Activated CD8-positive, alpha-beta memory T cell treated with anti-CD3 and anti-CD28 coated beads for 24 hours (primary cell): ENCODE measurements at regions not wholly inside any gene's neighbourhood (a gene's known extent, or its start where the extent isn't known, plus 50 kb on each side); places are given as distances from the start of the nearest gene placed in this dataset.

ENCODE experiments used
- DNase-seq: peaks from one replicate; pipeline ENCODE4 v3.0.0-alpha.2; 2020

DNA sequence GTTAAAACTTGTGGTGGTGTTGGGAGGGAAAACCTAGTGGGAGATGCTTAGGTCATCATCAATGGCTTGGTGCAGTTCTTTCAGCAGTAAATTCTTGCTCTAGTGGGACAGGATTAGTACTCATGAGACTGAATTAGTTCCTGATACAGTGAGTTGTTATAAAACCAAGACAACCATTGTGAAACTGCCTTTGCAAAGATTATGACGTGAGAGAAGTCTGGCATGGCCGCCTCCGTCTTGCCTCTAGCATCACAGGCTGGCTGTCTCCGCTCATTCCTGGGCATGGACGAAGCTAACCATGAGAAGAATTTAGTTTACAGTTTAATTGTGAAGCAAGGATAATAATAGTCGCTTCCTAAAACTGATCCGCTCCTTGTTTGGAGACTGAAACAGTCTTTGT is 186.4 kb downstream of the KIF20B start:
- no peak for DNase-seq

DNA sequence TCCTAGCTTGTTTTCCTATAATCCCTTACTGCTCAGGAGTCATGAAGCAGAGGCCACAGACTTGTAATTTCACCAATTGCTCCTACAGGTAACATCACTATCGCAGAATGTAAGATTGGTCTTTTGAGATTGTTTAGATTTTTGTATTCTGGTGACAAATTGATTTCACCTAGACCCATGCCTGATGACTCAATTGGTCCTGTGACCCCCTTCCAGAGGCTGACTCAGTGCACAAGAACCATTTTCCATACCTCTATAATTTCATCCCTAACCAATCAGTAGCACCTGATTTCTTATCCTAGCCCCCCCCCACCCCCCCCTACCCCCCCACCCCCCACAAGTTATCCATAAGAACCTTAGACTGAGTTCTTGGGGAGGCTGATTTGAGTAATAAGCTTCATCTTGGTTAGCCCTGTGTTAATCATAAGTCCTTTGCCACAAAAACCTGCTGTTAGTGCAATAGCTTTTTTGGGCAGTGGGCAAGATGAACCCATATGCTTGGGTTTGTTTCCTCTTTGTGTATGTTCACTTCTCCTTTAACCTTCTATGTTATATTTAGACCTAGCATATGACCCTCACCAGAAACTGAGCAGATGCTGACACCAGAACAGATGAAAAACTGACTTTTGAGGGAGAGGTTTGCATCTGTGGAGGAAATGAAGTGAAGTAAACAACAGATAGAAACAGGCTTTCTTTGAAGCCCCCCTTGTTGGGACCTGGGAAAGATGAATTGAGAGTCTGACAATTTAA is 187.1 kb downstream of the KIF20B start:
- no peak for DNase-seq

- no peak for DNase-seq
Measured at GRCh38 chr10:89889606-89890005, 188.2 kb downstream of the KIF20B start.

DNA sequence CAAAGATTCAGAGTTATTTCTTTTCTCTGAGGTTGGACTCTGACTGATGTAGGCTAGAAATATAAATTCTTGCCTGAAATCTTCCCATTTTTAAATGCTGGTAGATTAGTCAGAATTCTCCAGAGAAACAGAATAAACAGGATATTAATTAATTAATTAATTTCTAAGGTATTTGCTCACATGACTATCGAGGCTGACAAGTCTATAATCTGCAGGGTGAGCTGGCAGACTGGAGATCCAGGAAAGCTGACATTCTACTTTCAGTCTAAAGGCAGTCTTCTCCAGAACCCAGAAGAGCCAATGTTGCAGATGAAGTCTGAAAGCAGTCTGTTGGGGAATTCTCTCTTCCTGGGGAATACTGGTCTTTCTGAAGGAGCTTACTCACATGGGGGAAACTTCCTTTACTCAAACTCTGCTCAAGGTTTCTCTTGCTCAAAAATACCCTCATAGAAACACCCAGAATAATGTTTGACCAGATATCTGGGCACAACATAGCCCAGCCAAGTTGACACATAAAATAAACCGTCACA is 189.7 kb downstream of the KIF20B start:
- DNase-seq: no peak

DNA sequence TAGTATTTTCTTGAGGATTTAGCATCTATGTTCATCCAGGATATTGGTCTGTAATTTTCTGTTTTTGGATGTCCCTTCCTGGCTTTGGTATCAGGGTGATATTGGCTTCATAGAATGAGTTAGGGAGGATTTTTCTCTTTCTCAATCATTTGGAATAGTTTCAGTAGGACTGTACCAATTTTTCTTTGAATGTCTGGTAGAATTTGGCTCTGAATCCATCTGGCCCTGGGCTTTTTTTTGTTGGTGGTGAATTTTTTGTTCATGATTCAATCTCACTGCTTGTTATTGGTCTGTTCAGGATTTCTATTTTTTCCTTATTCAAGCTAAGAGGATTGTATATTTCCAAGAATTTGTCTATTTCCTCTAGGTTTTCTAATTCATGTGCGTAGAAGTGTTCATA is 192.7 kb downstream of the KIF20B start:
- DNase-seq: no peak

- no peak for DNase-seq
Measured at GRCh38 chr10:89900554-89900953, 199.2 kb downstream of the KIF20B start.

GRCh38 chr10:89901895-89902294 is 200.5 kb downstream of the KIF20B start:
- DNase-seq: no peak

GRCh38 chr10:89904755-89905154 is 203.4 kb downstream of the KIF20B start:
- DNase-seq: no peak

GRCh38 chr10:89909752-89910151 is 208.4 kb downstream of the KIF20B start:
- no peak for DNase-seq

DNA sequence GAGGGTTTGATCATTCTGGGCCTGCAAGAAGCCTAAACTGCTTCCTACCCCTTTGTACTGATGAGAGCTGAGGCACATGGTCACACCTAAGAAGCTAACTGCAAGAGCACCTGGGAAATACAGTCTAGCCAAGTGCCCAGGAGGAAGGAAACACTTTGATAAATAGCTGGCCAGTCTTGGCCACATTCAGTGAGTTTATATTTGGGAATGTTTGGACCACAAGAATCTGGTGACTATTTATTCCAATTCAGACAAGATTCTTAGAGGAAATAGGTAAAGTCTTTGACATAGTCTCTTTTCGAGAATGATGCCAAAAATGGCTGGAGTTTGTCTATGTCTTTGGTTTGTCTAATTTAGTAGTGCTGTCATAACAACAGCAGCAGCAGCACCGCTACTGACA is 213.6 kb downstream of the KIF20B start:
- no peak for DNase-seq

DNA sequence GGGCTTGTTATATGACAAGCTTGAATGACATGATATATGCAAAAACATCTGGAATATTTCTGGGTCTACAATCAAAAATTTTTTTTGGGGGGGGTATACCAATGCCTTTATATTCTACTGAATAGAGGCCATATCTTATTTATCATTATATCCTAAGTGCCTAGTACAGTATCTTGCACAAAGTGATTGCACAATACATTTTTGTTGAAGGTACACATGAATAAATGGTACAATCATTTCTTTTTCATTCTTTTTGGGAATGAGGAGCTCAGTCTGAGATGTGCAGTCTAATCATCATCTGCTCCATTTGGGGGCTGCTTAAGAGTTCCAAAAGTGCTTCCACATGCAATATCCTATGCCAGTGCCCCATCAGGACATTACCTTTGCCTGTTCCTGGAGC is 214.6 kb downstream of the KIF20B start:
- no peak for DNase-seq

GRCh38 chr10:89916468-89917215 is 215.3 kb downstream of the KIF20B start:
- DNase-seq: no peak

GRCh38 chr10:89921403-89921802 is 220.0 kb downstream of the KIF20B start:
- DNase-seq: no peak

DNA sequence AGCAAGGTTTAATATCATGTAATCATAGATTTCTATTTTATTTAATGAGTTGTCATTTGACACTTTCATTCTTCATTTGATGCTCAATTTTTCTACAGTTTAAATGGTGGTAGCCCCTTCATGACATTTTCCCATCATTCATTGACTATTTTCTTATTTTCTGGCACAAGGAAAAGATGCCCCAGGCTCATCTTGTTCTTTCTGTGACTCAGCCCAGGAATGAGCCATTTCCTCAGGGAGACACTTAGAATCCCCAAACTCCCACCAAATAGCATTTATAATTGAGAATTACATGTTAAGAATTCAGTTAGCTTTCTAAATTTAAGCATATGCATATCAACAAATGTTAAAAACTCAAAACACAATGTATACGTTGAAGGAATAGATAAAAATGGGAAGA is 222.3 kb downstream of the KIF20B start:
- DNase-seq: no peak

- no peak for DNase-seq
Measured at GRCh38 chr10:89924261-89924660, 222.9 kb downstream of the KIF20B start.

DNA sequence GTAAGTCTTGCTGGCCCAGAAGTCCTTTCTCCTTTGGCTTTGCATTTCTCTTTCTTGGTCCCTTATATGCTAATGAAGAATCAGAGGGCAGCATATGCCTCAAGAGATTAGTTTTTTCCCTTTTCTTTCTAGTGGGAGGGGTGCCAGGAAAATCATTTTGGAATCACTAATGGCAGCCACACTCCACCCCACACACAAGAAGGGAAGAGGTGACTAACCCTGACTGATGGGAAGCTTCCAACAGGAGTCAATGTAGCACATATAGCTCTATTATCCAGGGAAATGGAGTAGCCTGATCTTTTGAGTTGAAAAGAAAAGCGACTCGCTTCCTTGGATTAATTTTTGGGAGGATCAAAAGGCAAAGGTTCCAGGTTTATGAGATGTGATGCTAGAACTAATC is 225.3 kb downstream of the KIF20B start:
- DNase-seq: no peak

GRCh38 chr10:89929282-89930026 is 228.1 kb downstream of the KIF20B start:
- DNase-seq: no peak

GRCh38 chr10:89937494-89937893 is 236.1 kb downstream of the KIF20B start:
- no peak for DNase-seq

GRCh38 chr10:89940076-89940475 is 238.7 kb downstream of the KIF20B start:
- no peak for DNase-seq

DNA sequence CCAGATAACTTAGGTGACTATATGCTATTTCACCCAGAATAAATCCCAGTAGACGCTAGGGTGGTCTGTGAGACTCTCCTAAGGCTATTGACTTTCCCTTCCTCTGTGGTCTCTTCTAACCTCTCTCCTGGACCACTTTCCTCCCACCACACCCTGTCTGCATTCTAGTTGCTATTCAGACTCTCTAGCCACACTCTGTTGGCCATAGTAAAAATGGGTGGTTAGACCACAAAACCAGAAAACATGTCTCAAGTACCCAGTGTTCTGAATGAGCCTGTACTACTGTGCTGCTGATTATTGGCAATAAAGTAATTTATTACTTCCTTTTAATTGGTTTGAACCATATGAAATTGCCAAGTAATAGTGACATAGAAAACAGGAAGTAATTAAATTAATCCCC is 240.8 kb downstream of the KIF20B start:
- DNase-seq: no peak

DNA sequence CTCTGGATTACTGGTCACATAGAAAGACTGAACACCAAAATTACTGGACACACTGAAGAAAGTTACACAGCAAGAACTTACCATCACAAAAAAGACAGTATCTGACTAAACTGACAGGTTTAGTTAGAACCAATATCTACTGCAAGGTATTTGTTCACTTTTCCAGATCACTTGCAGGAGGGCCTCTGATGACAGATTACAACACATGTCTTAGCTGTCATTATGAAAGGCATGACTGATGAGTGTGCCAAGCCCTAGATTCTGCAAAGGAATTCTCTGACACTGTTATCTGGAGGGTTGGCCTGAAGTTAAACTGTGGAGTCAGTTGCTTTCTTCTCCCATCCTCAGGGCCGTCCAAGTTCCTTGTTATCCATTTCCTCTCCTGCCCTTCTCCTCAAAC is 242.7 kb downstream of the KIF20B start:
- DNase-seq: no peak

GRCh38 chr10:89946106-89946505 is 244.7 kb downstream of the KIF20B start:
- no peak for DNase-seq

- no peak for DNase-seq
Measured at GRCh38 chr10:89949496-89949895, 248.1 kb downstream of the KIF20B start.

- DNase-seq: no peak
Measured at GRCh38 chr10:89952325-89952724, 250.9 kb downstream of the KIF20B start.
